IMR-90 (cell line): ENCODE measurements at regions not wholly inside any gene's neighbourhood (a gene's known extent, or its start where the extent isn't known, plus 50 kb on each side); places are given as distances from the start of the nearest gene placed in this dataset.

Source experiments
- ATAC-seq: fragments of 200-7000 bp; cut with Tn5 transposase; 2 replicates; pipeline ENCODE4 v1.9.1; 2020; ENCODE audit warnings: low read depth, mild to moderate bottlenecking, moderate library complexity
- BruUV-seq: library from RNA; stranded (reverse); fragments of 400-500 nt; replicated peaks from 2 replicates; lab custom pipeline; 2021; lab: Mats Ljungman, UMichigan
- CTCF ChIA-PET: fragments of 300-600 bp; formaldehyde crosslinking; extraction: SDS; loops from one replicate; lab custom pipeline; 2021; ENCODE audit warnings: antibody characterized with exemption; lab: Yijun Ruan, JAX
- POLR2A ChIA-PET: fragments of 300-600 bp; sonication (Branson Sonifier 250); formaldehyde crosslinking; loops from one replicate; lab custom pipeline; 2022; ENCODE audit warnings: antibody characterized with exemption; ENCODE audit not compliant: unreplicated experiment; lab: Charles Lee
- DNase-seq: peaks from one replicate; pipeline ENCODE4 v3.0.0; 2013
- H2AFZ ChIP-seq: replicated peaks from 2 replicates; pipeline ENCODE3; 2013; ENCODE audit warnings: low read length, mild to moderate bottlenecking; ENCODE audit not compliant: poor library complexity
- H2AK5ac ChIP-seq: 2 replicates; pipeline ENCODE4 v1.6.1; 2013; ENCODE audit warnings: low read depth, low read length, inconsistent platforms
- H2AK9ac ChIP-seq: replicated peaks from 2 replicates; pipeline ENCODE3; 2013; ENCODE audit warnings: mild to moderate bottlenecking, low read depth, low read length, moderate library complexity; ENCODE audit not compliant: poor library complexity
- H2BK120ac ChIP-seq: 2 replicates; pipeline ENCODE4 v1.6.1; 2013; ENCODE audit warnings: low read depth, low read length, inconsistent platforms
- H2BK15ac ChIP-seq: 3 replicates; pipeline ENCODE4 v1.6.1; 2013; ENCODE audit warnings: low read depth, low read length, inconsistent platforms
- H2BK20ac ChIP-seq: 2 replicates; pipeline ENCODE4 v1.6.1; 2013; ENCODE audit warnings: low read depth, mild to moderate bottlenecking, inconsistent platforms, low read length, moderate library complexity
- H2BK5ac ChIP-seq: 2 replicates; pipeline ENCODE4 v1.6.1; 2013; ENCODE audit warnings: mild to moderate bottlenecking, low read depth, low read length, inconsistent platforms; ENCODE audit not compliant: poor library complexity, severe bottlenecking
- H3K14ac ChIP-seq: replicated peaks from 2 replicates; pipeline ENCODE4 v1.6.1; 2013; ENCODE audit warnings: low read depth, low read length, inconsistent platforms
- H3K18ac ChIP-seq: 2 replicates; pipeline ENCODE4 v1.6.1; 2013; ENCODE audit warnings: low read depth, low read length, control low read depth
- H3K23ac ChIP-seq: 2 replicates; pipeline ENCODE4 v1.6.1; 2013; ENCODE audit warnings: low read depth, low read length, inconsistent platforms
- H3K27ac ChIP-seq: 2 replicates; pipeline ENCODE4 v1.5.1; 2013; ENCODE audit warnings: mild to moderate bottlenecking, control low read depth, low read length; ENCODE audit not compliant: insufficient read depth
- H3K27me3 ChIP-seq: 2 replicates; pipeline ENCODE4 v1.6.1; 2013; ENCODE audit warnings: low read length; ENCODE audit not compliant: control insufficient read depth, insufficient read depth
- H3K36me3 ChIP-seq: 2 replicates; pipeline ENCODE4 v1.6.1; 2013; ENCODE audit warnings: low read length, mixed read lengths; ENCODE audit not compliant: control insufficient read depth, insufficient read depth
- H3K4ac ChIP-seq: 2 replicates; pipeline ENCODE4 v1.6.1; 2013; ENCODE audit warnings: low read depth, low read length, inconsistent platforms
- H3K4me1 ChIP-seq: 2 replicates; pipeline ENCODE4 v1.6.1; 2013; ENCODE audit warnings: low read length, mixed read lengths; ENCODE audit not compliant: control insufficient read depth, insufficient read depth
- H3K4me2 ChIP-seq: 2 replicates; pipeline ENCODE4 v1.6.1; 2013; ENCODE audit warnings: low read depth, mild to moderate bottlenecking, control low read depth, low read length, moderate library complexity
- H3K4me3 ChIP-seq: 2 replicates; pipeline ENCODE4 v1.5.1; 2013; ENCODE audit warnings: low read depth, mild to moderate bottlenecking, control low read depth, low read length, moderate library complexity; ENCODE audit not compliant: insufficient read depth
- H3K56ac ChIP-seq: 2 replicates; pipeline ENCODE4 v1.6.1; 2013; ENCODE audit warnings: low read length, inconsistent platforms; ENCODE audit not compliant: insufficient read depth; ENCODE audit errors: extremely low read depth
- H3K79me1 ChIP-seq, 2 experiments: 2 replicates each; pipeline ENCODE4 v1.6.1; 2013; ENCODE audit warnings: low read length in 2 of 2, inconsistent platforms in 1 of 2, low read depth in 1 of 2
- H3K9ac ChIP-seq: 2 replicates; pipeline ENCODE4 v1.6.1; 2013; ENCODE audit warnings: low read depth, low read length, control low read depth
- H3K9me1 ChIP-seq: 2 replicates; pipeline ENCODE4 v1.6.1; 2013; ENCODE audit warnings: low read length, inconsistent platforms; ENCODE audit not compliant: insufficient read depth
- H3K9me3 ChIP-seq: 2 replicates; pipeline ENCODE4 v1.6.1; 2013; ENCODE audit warnings: low read length; ENCODE audit not compliant: control insufficient read depth, insufficient read depth
- H4K20me1 ChIP-seq: 2 replicates; pipeline ENCODE4 v1.6.1; 2013; ENCODE audit warnings: low read length, inconsistent platforms; ENCODE audit not compliant: insufficient read depth
- H4K5ac ChIP-seq: 2 replicates; pipeline ENCODE4 v1.6.1; 2013; ENCODE audit warnings: mild to moderate bottlenecking, low read depth, low read length, control low read depth
- H4K8ac ChIP-seq, 2 experiments: 2 replicates each; pipeline ENCODE4 v1.6.1; 2013; ENCODE audit warnings: low read depth in 2 of 2, low read length in 2 of 2, control low read depth in 1 of 2, inconsistent platforms in 1 of 2
- H4K91ac ChIP-seq: 2 replicates; pipeline ENCODE4 v1.6.1; 2013; ENCODE audit warnings: low read depth, low read length, inconsistent platforms; ENCODE audit not compliant: insufficient read depth
- BHLHE40 ChIP-seq: fragments of 150-350 bp; IDR thresholded peaks from 2 replicates; pipeline ENCODE4 v1.6.1; 2016; ENCODE audit warnings: mild to moderate bottlenecking, low read depth, low read length
- CHD1 ChIP-seq: IDR thresholded peaks from 2 replicates; pipeline ENCODE4 v1.6.1; 2012; ENCODE audit warnings: low read depth, low read length, improper control_type of control experiment
- CTCF ChIP-seq: conservative IDR thresholded peaks from 2 replicates; pipeline ENCODE4 v1.5.1; 2012; ENCODE audit warnings: mild to moderate bottlenecking, low read depth, low read length, improper control_type of control experiment
- ELK1 ChIP-seq: fragments of 150-350 bp; IDR thresholded peaks from 2 replicates; pipeline ENCODE4 v1.6.1; 2016; ENCODE audit warnings: low read depth, mild to moderate bottlenecking, low read length, moderate library complexity, borderline replicate concordance
- FOS ChIP-seq: fragments of 150-350 bp; IDR thresholded peaks from 2 replicates; pipeline ENCODE4 v1.6.1; 2016; ENCODE audit warnings: low read depth, low read length
- MAFK ChIP-seq: IDR thresholded peaks from 2 replicates; pipeline ENCODE4 v1.6.1; 2012; ENCODE audit warnings: low read depth, low read length, improper control_type of control experiment
- MAZ ChIP-seq: IDR thresholded peaks from 2 replicates; pipeline ENCODE4 v1.6.1; 2012; ENCODE audit warnings: low read depth, mild to moderate bottlenecking, low read length, improper control_type of control experiment, moderate library complexity, borderline replicate concordance
- MXI1 ChIP-seq: IDR thresholded peaks from 2 replicates; pipeline ENCODE4 v1.6.1; 2012; ENCODE audit warnings: low read depth, mild to moderate bottlenecking, low read length, moderate library complexity, borderline replicate concordance
- NFE2L2 ChIP-seq: fragments of 150-350 bp; IDR thresholded peaks from 2 replicates; pipeline ENCODE4 v1.6.1; 2016; ENCODE audit warnings: low read depth, mild to moderate bottlenecking, low read length
- POLR2A ChIP-seq: IDR thresholded peaks from 2 replicates; pipeline ENCODE4 v1.6.1; 2012; ENCODE audit warnings: mild to moderate bottlenecking, low read depth, low read length
- RAD21 ChIP-seq: IDR thresholded peaks from 2 replicates; pipeline ENCODE4 v1.6.1; 2012; ENCODE audit warnings: low read length, improper control_type of control experiment
- RCOR1 ChIP-seq: IDR thresholded peaks from 2 replicates; pipeline ENCODE4 v1.6.1; 2012; ENCODE audit warnings: mild to moderate bottlenecking, low read length, improper control_type of control experiment; ENCODE audit not compliant: insufficient replicate concordance
- RFX5 ChIP-seq: IDR thresholded peaks from 2 replicates; pipeline ENCODE4 v1.8.0; 2012; ENCODE audit warnings: low read depth, mild to moderate bottlenecking, low read length, moderate library complexity
- SMC3 ChIP-seq: fragments of 150-350 bp; IDR thresholded peaks from 2 replicates; pipeline ENCODE4 v1.6.1; 2016; ENCODE audit warnings: low read depth, mild to moderate bottlenecking, antibody characterized with exemption, low read length, moderate library complexity
- USF2 ChIP-seq: fragments of 150-350 bp; IDR thresholded peaks from 2 replicates; pipeline ENCODE4 v1.6.1; 2017; ENCODE audit warnings: mild to moderate bottlenecking, antibody characterized with exemption, low read length, low read depth
- WGBS, 2 experiments: methylation state at CpG; one replicate each; pipeline versions ENCODE4 v1.1.5 to v1.1.7; 2013; ENCODE audit warnings: missing lambda C conversion rate in 2 of 2; ENCODE audit not compliant: insufficient read length in 1 of 2; ENCODE audit errors: extremely low coverage in 2 of 2; 5-methylcytosine and 5-hydroxymethylcytosine counted together
- dilution Hi-C: fragments of 300-500 bp; cut with HindIII; formaldehyde crosslinking; loops from one replicate; pipeline ENCODE4 v1.14.3; 2018; ENCODE audit warnings: low sequenced_read_pairs; ENCODE audit not compliant: unreplicated experiment
- in situ Hi-C: fragments of 300-500 bp; cut with MboI; formaldehyde crosslinking; loops from 3 replicates; pipeline ENCODE4 v1.14.3; 2019; ENCODE audit warnings: low sequenced_read_pairs, inconsistent platforms, mixed read lengths
- intact Hi-C: fragments of 100-400 bp; cut with micrococcal nuclease; formaldehyde crosslinking; loops from 2 replicates; pipeline ENCODE4 v1.10.0; 2022

- intact Hi-C loops: no loop called here
- POLR2A ChIA-PET: no interaction called here
- Histone ChIP-seq H3K18ac (no peak overlapping the region), H2BK15ac (no peak overlapping the region), H4K5ac (no peak overlapping the region), H3K23ac (no peak overlapping the region), H3K4ac (no peak overlapping the region), H4K20me1 (no peaks in the 10 kb centered on the region), H2BK5ac (no peak overlapping the region), H2BK120ac (no peak overlapping the region), H3K56ac (no peak overlapping the region), H3K36me3 (no peaks in the 10 kb centered on the region), H3K27me3 (no peaks in the 10 kb centered on the region), H3K27ac (no peak overlapping the region), H3K4me1 (no peaks in the 10 kb centered on the region), H2AFZ (no peak overlapping the region), H3K4me2 (no peak overlapping the region), H2BK20ac (no peak overlapping the region), H3K14ac (no peak overlapping the region), H3K4me3 (no peak overlapping the region), H3K9me3 (peaks cover 2% of the 10 kb centered on the region; the same call in 1 of the 2 replicates), H3K9ac (no peak overlapping the region), H2AK5ac (no peak overlapping the region), H2AK9ac (no peak overlapping the region), H3K9me1 (no peaks in the 10 kb centered on the region), H4K91ac (no peak overlapping the region), H4K8ac (no peak overlapping the region), H3K79me1 (no peaks in the 10 kb centered on the region)
- in situ Hi-C loops: no loop called here
- TF ChIP-seq RAD21 (no peak), BHLHE40 (no peak), CHD1 (no peak), MAFK (no peak), POLR2A (no peak), RFX5 (no peak), FOS (no peak), ELK1 (no peak), SMC3 (no peak), MAZ (no peak), MXI1 (no peak), USF2 (no peak), CTCF (no peak), RCOR1 (no peak), NFE2L2 (no peak)
- no CpG with 5 or more reads among the region's 4 CpGs for WGBS, 2 experiments
- no peak for DNase-seq
- ATAC-seq: no peak
- no TSS peak for BruUV-seq
- CTCF ChIA-PET: no interaction called here
- dilution Hi-C loops: no loop called here
Observed at GRCh38 chr12:73815072-73815645, 722.5 kb upstream of the ATXN7L3B start.
